ENCODE measurements at regions not wholly inside any gene's neighbourhood (a gene's known extent, or its start where the extent isn't known, plus 50 kb on each side); places are given as distances from the start of the nearest gene placed in this dataset.
"Not testable (repeated sequence)": the region's sequence is repeated elsewhere in the genome, so short reads cannot be mapped to it uniquely, and the experiment has no call there.

- TF ChIP-seq ZFX (IDR thresholded peaks at IDR 0.05): no peak
- TF ChIP-seq CTCF (conservative IDR thresholded peaks at IDR 0.05): no peak
- no peak overlapping the region for H3K27ac ChIP-seq
Measured at GRCh38 chr6:16825784-16826183, 64.5 kb upstream of the ATXN1 start.

GRCh38 chr6:16824845-16825685, 63.8 kb upstream of the ATXN1 start:
- TF ChIP-seq CTCF (conservative IDR thresholded peaks at IDR 0.05): no peak
- no peak for TF ChIP-seq ZFX (IDR thresholded peaks at IDR 0.05)

GRCh38 chr6:16823718-16824352, 62.6 kb upstream of the ATXN1 start:
- no peak overlapping the region for H3K27ac ChIP-seq
- TF ChIP-seq ZFX (IDR thresholded peaks at IDR 0.05) (no peak), CTCF (conservative IDR thresholded peaks at IDR 0.05) (no peak)

More at GRCh38 chr6:16824845-16825685, 63.8 kb upstream of the ATXN1 start:
- no peak overlapping the region for H3K27ac ChIP-seq

GRCh38 chr6:16822975-16823717, 61.9 kb upstream of the ATXN1 start:
- no peak overlapping the region for H3K27ac ChIP-seq
- TF ChIP-seq CTCF (conservative IDR thresholded peaks at IDR 0.05): no peak
- no peak for TF ChIP-seq ZFX (IDR thresholded peaks at IDR 0.05)

- TF ChIP-seq ZFX (IDR thresholded peaks at IDR 0.05): no peak
- no peak for TF ChIP-seq CTCF (conservative IDR thresholded peaks at IDR 0.05)
- no peak overlapping the region for H3K27ac ChIP-seq
Measured at GRCh38 chr6:16822529-16822928, 61.3 kb upstream of the ATXN1 start.

GRCh38 chr6:16821834-16822264, 60.6 kb upstream of the ATXN1 start:
- H3K27ac ChIP-seq: no peak overlapping the region
- TF ChIP-seq ZFX (IDR thresholded peaks at IDR 0.05): no peak
- no peak for TF ChIP-seq CTCF (conservative IDR thresholded peaks at IDR 0.05)

GRCh38 chr6:16820262-16820661, 59.0 kb upstream of the ATXN1 start:
- not testable (repeated sequence) for H3K27ac ChIP-seq
